ENCODE measurements at regions not wholly inside any gene's neighbourhood (a gene's known extent, or its start where the extent isn't known, plus 50 kb on each side); places are given as distances from the start of the nearest gene placed in this dataset.

DNA sequence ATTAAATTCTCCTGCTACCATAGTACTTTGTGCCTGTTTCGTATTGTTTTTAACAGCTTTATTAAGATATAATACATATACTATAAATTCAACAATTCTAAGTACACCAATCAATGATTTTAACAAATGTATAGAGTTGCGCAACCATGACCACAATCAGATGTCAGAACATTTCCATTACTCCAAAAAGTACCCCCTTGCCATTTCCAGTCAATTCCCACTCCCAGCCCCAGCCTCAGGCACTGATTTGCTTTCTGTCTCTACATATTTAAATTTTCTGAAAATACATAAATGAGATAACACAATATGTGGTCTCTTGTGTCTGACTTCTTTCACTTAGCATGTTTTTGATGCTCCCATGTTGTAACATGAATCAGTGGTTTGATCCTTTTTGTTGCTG is 193.9 kb downstream of the FIGN start:
- DNase-seq (ENCODE audit: low spot score), result no peak

DNA sequence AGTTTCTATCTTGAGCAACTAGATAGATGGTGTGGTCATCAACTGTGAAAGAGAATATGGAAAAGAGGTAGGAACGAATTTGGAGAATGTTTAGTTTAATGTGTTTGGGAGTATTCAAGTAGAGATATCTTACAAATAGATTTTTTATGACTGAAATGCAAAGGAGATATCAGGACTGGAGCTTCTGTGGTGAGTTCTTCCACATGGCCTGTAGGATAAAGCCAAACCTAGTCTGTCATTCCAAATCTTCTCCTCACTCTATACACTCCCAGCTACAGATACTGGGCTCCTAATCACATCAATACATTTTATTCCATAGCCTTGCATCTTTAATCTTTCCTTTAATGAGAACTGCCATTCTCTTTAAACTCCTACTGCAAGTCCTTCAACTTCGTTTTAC is 194.3 kb downstream of the FIGN start:
- DNase-seq (ENCODE audit: low spot score), result no peak

DNA sequence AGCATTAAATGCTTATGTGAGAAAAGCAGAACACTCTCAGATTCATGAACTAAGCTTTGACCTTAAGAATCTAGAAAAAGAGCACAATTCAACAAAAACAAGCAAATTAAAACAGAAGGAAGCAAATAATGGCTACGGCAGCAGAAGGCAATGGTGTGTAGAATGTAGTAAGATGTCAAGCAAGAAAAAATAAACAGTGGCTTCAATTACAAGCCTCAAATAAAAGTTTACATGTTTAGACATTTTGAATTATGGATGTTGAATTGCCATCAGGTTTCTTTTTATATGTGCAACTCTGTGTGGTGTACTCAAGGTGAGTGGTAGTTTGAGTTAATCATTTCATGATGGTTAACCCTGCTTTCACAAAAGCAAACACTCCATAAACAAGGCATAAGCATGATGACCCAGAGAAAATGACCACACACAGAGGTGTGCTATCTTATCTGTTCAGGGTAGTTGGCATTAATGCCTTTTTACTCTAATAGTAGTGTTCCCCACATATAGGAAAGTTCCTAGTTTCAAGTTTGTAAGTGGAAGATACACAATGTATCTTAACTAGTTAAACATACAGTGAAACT is 207.1 kb downstream of the FIGN start:
- DNase-seq (ENCODE audit: low spot score), result no peak

GRCh38 chr2:163527381-163527780 is 208.4 kb downstream of the FIGN start:
- DNase-seq (ENCODE audit: low spot score), result no peak

GRCh38 chr2:163518762-163519161 is 217.0 kb downstream of the FIGN start:
- no peak for DNase-seq (ENCODE audit: low spot score)

DNA sequence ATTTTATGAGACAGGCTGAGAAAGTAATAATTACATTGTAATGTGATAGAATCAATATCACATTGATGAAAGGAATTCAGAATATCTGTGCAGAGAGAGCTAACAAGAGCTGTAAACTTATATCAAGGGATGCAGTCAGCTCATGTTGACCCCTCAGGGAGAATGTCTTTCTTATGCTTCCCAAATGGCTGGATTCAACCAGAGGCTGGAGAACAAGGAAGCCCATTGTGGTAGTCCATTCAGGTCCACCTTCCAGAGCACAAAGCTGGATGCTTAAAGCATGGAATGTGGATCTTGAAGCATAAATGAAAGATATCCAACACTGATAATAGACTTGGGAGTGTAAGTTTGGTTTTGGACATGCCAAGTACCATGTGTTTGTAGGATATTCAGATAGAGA is 220.0 kb downstream of the FIGN start:
- DNase-seq (ENCODE audit: low spot score), result no peak

GRCh38 chr2:163505281-163505680 is 230.5 kb downstream of the FIGN start:
- DNase-seq (ENCODE audit: low spot score), result no peak

- no peak for DNase-seq (ENCODE audit: low spot score)
These were observed 242.2 kb downstream of the FIGN start for GRCh38 chr2:163493359-163494298.

DNA sequence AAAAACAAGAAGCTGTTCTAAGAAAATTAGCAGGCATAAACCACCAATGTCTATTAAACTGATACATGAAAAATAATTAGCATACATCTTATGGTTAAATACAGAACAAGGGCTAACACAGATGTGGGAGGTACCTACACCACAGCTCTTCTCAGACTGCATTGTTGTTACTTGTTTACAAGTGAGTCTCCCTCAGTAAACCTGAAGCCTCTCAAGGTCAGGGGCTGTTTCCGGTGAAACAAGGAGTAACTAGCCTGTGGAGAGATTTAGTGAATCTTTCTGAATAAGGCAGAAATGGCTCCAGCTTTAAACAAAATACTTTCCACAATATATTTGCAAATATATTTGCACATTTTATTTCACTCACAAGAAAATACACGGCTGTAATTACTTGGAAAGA is 244.0 kb downstream of the FIGN start:
- no peak for DNase-seq (ENCODE audit: low spot score)

DNA sequence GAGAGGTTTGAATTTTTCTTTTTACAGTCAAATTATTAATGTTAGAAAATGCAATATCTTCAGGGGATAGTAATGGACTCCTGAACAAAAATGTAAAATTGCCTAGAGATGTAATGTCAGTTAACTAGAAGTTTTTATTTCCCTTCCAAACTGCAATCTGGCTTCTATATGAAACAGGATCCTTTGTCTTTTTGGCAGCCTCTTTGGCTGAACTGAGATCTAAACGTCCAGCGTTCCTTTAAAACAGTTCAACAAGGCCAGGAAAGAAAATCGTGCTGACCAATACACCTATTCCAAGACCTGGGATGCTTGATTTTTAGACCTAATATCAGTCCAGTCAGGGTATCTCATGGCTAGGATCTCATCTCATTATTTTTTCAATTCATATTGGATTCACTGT is 245.5 kb downstream of the FIGN start:
- DNase-seq (ENCODE audit: low spot score), result no peak

DNA sequence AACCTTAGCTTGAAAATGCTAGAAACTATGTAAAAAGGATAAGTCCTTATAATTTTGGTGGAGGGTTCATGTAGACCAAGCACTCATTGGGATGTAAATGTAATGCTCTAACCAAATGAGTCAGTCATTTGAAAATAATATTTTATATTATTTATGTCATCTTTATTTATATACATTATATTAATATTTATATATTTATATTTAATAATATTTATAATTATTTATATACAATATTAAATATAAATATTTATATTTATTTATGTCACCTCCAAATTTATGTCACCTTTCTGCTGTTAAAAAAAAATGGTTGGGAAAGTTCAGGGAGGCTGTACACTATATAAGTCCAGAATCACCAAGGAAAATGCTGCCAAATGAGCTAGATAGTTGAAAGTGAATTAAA is 254.3 kb downstream of the FIGN start:
- no peak for DNase-seq (ENCODE audit: low spot score)

GRCh38 chr2:163479599-163479998 is 256.2 kb downstream of the FIGN start:
- no peak for DNase-seq (ENCODE audit: low spot score)

DNA sequence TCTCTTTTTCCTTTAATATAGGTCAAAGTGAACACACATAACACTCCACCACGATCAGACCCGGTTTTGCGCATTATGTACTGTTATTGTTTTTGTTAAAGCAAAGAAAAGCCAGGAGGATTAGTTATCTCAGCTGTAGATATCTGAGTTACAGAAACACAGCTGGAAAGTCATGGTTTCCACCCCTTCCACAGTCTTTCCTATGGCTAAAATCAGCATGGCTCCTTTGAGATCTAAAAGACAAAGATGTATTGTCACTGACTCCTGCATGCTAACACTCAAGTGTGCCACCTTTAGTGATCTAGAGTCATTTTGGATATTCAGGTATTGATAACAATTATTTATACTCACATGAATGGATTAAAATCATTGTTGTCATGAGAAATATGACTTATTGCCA is 260.0 kb downstream of the FIGN start:
- no peak for DNase-seq (ENCODE audit: low spot score)

GRCh38 chr2:163474889-163475288 is 260.9 kb downstream of the FIGN start:
- no peak for DNase-seq (ENCODE audit: low spot score)

DNA sequence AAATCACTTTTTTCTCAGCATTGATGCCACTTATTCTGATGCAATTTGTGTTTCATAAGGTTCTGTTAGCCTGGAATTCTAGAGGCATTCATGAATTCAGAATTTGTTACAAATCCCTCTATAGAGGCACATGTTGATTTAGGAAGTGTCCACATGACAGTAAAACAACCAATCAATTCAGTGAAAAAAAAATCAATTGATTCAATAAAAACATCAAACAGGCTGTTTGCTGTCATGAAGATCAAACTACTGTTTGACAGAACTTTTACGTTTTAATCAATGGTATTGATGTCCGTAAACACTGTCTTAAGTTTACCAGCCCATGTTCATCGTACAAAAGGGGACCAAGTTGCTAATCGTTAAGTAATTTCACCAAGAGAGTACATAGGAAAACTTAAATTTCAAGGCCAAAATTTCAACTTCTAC is 261.5 kb downstream of the FIGN start:
- no peak for DNase-seq (ENCODE audit: low spot score)

DNA sequence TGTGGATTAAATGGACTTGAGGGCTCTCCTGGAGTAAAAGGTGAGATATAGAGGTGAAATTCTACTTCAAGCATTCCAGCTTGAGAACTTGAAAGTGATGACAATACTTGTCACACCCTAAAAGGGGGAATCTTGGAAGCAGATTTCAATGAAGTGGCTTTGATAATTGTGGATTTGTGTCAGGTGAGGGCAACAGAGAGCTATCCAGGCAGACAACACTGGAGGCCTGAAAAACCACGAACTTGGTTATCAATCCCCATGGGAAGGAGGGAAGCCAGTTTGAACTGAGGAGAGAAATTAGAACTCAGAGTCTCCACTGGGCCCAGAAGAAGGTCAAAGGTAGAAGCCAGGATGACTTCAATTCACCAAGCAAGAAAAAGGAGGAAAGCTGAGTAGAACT is 263.9 kb downstream of the FIGN start:
- no peak for DNase-seq (ENCODE audit: low spot score)

DNA sequence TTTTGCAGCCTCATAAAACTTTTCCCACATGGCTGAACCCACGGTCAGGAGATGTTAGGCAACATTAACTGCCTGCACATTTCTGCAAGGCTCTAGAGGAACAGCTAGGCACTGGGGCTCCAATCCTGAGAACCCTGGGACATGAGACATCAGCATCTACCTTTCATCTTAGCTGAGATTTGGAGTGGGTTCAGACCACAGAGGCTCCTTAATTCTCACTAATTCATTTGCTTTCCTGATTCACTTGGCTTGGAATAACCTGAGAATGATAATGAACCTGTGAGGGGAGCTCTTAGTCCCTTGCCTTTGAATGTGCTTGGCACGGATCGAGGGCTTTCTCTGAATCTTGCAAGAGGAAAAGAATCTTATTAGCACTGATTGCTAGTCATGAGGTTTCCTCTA is 266.2 kb downstream of the FIGN start:
- no peak for DNase-seq (ENCODE audit: low spot score)

DNA sequence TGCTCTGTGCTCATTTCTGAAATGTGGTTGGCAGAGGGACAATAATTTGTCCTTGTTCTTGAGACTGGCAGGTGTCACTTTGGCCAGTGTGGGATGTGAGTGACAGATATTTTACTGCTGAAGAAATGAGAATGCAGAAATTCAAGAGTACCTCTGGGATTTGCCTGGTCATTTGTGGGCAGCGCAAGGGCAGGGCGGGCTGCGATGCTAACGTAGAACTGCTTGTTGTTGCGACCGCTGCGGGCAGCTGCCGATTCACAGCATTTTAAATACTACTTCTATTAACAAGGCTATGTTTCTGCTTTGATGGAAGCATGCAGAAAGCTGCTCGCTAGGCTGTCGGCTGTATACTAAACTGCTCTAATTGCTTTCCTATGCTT is 268.6 kb downstream of the FIGN start:
- no peak for DNase-seq (ENCODE audit: low spot score)

DNA sequence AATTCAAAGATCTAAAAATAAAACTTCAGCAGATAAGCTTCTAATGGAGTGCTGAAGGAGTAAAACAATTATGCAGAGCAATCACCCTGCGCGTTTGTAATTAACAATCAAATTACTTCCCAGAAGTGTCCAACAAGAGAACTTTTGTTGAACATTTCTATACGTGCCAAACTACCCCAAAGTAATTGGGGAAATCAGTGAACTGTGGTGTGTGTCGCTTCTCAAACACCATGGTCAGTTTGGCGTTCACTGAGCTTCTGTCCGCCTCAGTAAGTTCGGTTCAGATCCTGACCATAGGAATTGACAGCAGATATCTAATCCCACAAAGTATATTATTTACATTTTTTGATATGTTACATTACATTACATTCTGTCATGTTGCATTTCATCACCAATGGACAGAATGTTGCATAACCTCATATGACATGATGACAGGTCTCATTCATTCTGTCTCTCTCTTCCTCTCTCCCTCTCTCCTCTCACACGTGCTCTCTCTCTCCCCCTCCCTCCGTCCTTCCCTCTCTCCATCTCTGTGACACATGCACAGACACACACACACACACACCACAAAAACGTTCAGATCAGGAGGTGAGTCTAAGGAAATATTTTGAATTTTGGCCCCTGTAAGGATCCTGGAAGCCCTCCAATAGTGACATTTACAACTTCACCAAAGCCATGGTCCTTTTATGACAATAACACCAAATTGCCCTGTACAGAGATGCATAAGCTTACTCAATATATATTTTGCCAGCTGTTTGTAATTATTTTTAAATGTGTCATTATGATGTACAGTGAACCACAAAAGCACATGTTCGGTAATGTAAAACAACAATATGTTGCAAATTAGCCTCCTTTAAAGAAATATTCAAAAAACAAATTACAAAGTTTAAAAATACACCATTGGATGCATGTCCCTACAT is 269.2 kb downstream of the FIGN start:
- no peak for DNase-seq (ENCODE audit: low spot score)

- DNase-seq (ENCODE audit: low spot score), result no peak
These were observed 270.4 kb downstream of the FIGN start for GRCh38 chr2:163465440-163465839.

- DNase-seq (ENCODE audit: low spot score), result no peak
These were observed 272.4 kb downstream of the FIGN start for GRCh38 chr2:163463411-163463810.

DNA sequence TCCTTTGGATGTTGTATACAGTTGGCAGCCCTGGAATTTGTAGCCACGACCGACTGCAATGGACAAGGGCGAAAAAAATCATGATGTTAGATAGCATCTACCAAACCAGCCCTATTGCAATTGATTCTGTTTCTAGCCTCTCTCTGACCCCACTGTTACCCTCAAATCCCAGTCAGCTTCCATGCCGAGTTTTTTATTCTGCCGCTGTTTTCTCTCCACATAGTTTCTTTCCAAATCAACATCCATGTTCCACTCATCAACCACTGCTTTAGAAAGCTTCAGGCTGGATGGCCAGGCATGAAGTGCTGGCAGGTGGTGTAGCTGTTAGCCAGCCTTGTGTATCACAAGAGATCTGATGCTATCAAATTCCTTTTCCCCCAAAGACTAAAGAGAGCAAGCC is 272.8 kb downstream of the FIGN start:
- no peak for DNase-seq (ENCODE audit: low spot score)

GRCh38 chr2:163459986-163460385 is 275.8 kb downstream of the FIGN start:
- DNase-seq (ENCODE audit: low spot score), result no peak
